HG02884 (cell line): ENCODE measurements at regions not wholly inside any gene's neighbourhood (a gene's known extent, or its start where the extent isn't known, plus 50 kb on each side); places are given as distances from the start of the nearest gene placed in this dataset.
A peak's percentile ranks its signal among the peaks of the same experiment; 100 is the strongest.
"Not testable (repeated sequence)": the region's sequence is repeated elsewhere in the genome, so short reads cannot be mapped to it uniquely, and the experiment has no call there.

ENCODE experiments used
- ATAC-seq: cut with Tn5 transposase; IDR thresholded peaks from one replicate; pipeline ENCODE4 v1.9.1; 2021; ENCODE audit warnings: mild to moderate bottlenecking, moderate library complexity; ENCODE audit not compliant: unreplicated experiment

- ATAC-seq: no peak
Observed at GRCh38 chr4:116561768-116562167, 523.6 kb downstream of the TRAM1L1 start.

DNA sequence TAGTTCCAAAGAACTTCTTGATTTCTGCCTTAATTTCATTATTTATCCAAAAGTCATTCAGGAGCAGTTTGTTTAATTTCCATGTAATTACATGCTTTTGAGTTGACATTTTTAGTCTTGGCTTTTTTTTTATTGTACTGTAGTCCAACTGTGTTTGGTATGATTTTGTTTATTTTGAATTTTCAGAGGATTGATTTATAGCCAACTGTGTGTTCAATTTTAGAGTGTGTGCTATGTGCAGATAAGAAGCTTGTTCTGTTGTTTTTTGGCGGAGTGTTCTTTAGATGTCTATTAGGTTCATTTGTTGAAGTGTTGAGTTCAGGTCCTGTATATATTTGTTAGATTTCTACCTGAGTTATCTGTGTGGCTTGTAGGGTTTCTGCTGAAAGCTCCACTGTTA, 533.6 kb downstream of the TRAM1L1 start:
- no peak for ATAC-seq

- no peak for ATAC-seq
Observed at GRCh38 chr4:116547632-116548031, 537.7 kb downstream of the TRAM1L1 start.

DNA sequence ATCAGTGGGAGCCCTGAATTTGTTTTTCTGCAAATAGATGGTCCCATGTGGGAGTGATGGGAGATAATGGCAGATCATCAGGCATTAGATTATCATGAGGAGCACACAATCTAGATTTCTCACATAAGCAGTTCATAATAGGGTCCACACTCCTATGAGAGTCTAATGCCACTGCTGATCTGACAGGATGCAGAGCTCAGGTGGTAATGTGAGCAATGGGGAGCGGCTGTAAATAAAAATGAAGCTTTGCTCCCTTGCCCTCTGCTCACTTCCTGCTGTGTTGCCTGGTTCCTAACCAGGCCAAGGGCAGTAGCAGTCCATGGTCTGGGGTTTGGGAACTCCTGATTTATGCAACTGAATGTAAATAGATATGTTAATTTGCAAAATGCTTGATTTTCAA, 538.6 kb downstream of the TRAM1L1 start:
- ATAC-seq: no peak

GRCh38 chr4:116544946-116545345, 540.4 kb downstream of the TRAM1L1 start:
- no peak for ATAC-seq

GRCh38 chr4:116539744-116540143, 545.6 kb downstream of the TRAM1L1 start:
- ATAC-seq: no peak

DNA sequence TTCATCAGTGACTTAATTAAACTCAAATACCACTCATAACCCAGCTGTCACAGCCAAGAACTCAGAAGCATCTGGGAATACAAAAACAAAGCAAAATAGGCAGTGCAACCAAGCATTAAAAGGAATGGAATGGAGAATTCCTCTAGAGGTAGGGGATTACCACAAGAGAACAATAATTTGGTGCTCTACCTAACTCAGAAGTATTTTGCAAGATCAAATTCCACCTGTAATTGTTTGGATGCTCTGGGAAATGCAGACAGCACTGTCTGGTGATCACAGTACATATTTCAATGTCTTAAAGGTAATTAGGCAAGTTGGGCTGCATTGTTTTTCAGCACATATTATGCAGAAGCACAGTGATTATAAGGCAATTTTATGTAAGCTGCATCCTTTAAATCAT, 547.5 kb downstream of the TRAM1L1 start:
- no peak for ATAC-seq

- not testable (repeated sequence) for ATAC-seq
Observed at GRCh38 chr4:116536024-116536423, 549.4 kb downstream of the TRAM1L1 start.

DNA sequence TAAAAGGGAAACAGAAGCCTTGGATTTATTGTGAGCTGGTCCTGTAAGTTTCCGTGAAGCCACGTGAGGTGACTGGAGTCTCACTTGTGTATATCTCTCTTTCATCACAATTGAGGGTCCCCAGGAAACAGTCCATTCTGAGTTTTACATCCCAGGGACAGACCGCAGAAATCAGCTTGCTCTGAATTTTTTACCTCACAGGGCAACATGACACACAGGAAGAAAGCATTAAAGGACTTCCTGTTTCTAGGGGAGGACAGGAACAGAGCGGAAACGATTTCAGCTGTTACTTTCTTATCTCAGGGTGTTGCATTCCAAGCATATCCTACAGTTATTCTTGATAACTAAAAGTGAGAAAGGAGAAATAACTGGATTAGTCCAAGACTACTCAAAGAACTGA, 553.5 kb downstream of the TRAM1L1 start:
- no peak for ATAC-seq

- no peak for ATAC-seq
Observed at GRCh38 chr4:116531026-116531425, 554.4 kb downstream of the TRAM1L1 start.

- ATAC-seq: no peak
Observed at GRCh38 chr4:116530048-116530447, 555.3 kb downstream of the TRAM1L1 start.

- no peak for ATAC-seq
Observed at GRCh38 chr4:116529129-116529528, 556.2 kb downstream of the TRAM1L1 start.

- no peak for ATAC-seq
Observed at GRCh38 chr4:116522922-116523321, 562.5 kb downstream of the TRAM1L1 start.

GRCh38 chr4:116520886-116521285, 564.5 kb downstream of the TRAM1L1 start:
- ATAC-seq: no peak

- no peak for ATAC-seq
Observed at GRCh38 chr4:116516711-116517110, 568.7 kb downstream of the TRAM1L1 start.

- ATAC-seq: no peak
Observed at GRCh38 chr4:116515959-116516358, 569.4 kb downstream of the TRAM1L1 start.

DNA sequence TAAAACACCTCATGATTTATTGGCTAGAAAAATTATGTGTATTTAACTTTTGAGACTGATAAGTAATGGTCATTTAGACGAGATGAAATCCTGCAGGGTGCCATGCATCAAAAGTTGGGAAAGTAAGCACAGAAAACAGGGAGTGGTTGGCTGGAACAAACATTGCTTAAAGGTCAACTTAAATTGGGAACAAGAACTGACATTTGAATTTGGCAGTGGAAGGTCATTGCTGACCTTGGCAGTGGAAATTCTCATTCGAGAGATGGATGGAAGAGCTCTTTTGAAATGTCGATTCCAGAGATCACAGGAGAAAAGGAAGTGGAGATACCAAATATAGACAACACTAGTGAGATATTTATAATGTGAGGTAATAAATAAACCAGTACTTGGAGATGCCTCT, 572.8 kb downstream of the TRAM1L1 start:
- ATAC-seq: no peak

GRCh38 chr4:116501954-116502353, 583.4 kb downstream of the TRAM1L1 start:
- ATAC-seq: no peak

GRCh38 chr4:116500225-116500624, 585.2 kb downstream of the TRAM1L1 start:
- no peak for ATAC-seq

- no peak for ATAC-seq
Observed at GRCh38 chr4:116489739-116490138, 595.6 kb downstream of the TRAM1L1 start.

GRCh38 chr4:116486401-116486800, 599.0 kb downstream of the TRAM1L1 start:
- ATAC-seq: no peak

DNA sequence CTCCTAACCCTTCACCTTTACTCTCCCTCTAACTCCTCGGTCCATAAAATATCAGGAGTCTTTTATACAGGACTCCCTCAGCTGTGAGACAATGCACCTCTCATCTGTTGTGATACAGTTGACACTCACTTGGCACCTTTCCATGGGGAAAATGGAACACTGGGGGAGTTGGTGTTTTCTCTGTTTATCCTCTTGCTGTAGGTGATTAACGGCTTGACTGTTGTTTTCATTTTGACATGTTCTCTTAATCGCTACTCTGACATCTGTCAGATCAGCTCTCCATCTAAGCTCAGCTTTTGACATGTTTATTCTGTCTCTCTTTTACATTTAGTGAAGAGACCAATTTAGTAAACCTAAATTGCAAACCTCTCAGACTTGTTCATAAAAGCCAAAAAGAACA, 604.8 kb downstream of the TRAM1L1 start:
- ATAC-seq: no peak

- no peak for ATAC-seq
Observed at GRCh38 chr4:116478343-116478742, 607.0 kb downstream of the TRAM1L1 start.

DNA sequence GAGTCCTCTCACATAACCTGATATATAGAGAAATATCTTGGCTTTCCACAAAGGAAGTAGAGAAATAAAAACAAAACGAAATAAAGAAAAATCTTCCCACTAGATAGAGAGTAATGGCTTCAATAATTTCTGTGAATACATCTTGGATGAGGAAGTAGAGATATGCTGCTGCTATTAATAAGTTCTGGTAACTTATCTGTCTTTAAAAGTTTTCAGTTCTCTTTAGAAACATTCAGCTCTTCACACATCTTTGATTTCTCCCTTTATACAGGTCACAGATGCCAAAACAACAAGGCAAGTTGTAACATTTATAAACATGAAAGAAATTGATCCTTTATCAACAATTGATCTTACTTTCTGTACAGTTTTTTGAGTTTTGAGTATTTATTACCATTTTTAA, 615.8 kb downstream of the TRAM1L1 start:
- ATAC-seq: peak; percentile 63
